Type B pancreatic cell (in vitro differentiated cells): ENCODE measurements at regions not wholly inside any gene's neighbourhood (a gene's known extent, or its start where the extent isn't known, plus 50 kb on each side); places are given as distances from the start of the nearest gene placed in this dataset.

Experiments
- DNase-seq: peaks from one replicate; pipeline ENCODE4 v3.0.0; 2021; ENCODE audit warnings: mixed read lengths; ENCODE audit not compliant: unreplicated experiment; ENCODE audit errors: extremely low spot score
- H3K27ac Mint-ChIP-seq: 2 replicates; pipeline ENCODE4 v1.8.0; 2021; ENCODE audit warnings: mild to moderate bottlenecking, mixed read lengths
- H3K27me3 Mint-ChIP-seq: 2 replicates; pipeline ENCODE4 v1.8.0; 2021; ENCODE audit warnings: mixed read lengths
- H3K36me3 Mint-ChIP-seq: 2 replicates; pipeline ENCODE4 v1.8.0; 2021; ENCODE audit warnings: mixed read lengths
- H3K4me1 Mint-ChIP-seq: one replicate; pipeline ENCODE4 v1.8.0; 2021; ENCODE audit warnings: mixed read lengths; ENCODE audit not compliant: unreplicated experiment
- H3K4me3 Mint-ChIP-seq: 2 replicates; pipeline ENCODE4 v1.8.0; 2021; ENCODE audit warnings: mild to moderate bottlenecking, mixed read lengths
- H3K9me3 Mint-ChIP-seq: 2 replicates; pipeline ENCODE4 v1.8.0; 2021; ENCODE audit warnings: mixed read lengths
- TF ChIP-seq, protein P1 (sequence below): fragments of 200-600 bp; sonication (generic); conservative IDR thresholded peaks from 2 replicates; pipeline ENCODE4 v1.5.0; 2021; ENCODE audit warnings: antibody characterized with exemption, mild to moderate bottlenecking

DNA sequence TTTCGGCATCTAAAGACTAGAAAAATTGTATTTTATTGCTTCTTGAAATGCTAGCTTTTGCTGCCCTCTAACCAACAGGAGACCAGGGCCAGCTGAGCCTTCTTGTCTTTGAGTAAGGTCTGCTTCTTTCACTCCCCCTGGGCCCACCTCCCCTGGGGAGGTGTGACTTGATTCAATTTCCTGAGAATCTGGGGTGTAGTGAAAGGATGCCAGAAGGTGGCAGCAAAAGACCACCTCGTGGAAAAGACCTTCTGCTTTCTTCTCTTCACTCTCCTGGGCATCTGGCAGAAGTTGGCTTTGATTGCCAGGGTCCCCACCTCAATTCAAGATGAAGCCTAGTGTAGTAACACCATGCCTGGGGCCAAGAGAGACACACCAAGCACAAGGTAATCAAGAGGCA is 96.5 kb upstream of the MAOA start:
- Mint-ChIP-seq H3K4me3 (no peak overlapping the region), H3K9me3 (no peaks in the 10 kb centered on the region), H3K4me1 (peaks cover 4% of the 10 kb centered on the region), H3K27me3 (no peaks in the 10 kb centered on the region), H3K27ac (peak overlapping the region; percentile 12), H3K36me3 (no peaks in the 10 kb centered on the region)
- TF ChIP-seq, protein P1, sequence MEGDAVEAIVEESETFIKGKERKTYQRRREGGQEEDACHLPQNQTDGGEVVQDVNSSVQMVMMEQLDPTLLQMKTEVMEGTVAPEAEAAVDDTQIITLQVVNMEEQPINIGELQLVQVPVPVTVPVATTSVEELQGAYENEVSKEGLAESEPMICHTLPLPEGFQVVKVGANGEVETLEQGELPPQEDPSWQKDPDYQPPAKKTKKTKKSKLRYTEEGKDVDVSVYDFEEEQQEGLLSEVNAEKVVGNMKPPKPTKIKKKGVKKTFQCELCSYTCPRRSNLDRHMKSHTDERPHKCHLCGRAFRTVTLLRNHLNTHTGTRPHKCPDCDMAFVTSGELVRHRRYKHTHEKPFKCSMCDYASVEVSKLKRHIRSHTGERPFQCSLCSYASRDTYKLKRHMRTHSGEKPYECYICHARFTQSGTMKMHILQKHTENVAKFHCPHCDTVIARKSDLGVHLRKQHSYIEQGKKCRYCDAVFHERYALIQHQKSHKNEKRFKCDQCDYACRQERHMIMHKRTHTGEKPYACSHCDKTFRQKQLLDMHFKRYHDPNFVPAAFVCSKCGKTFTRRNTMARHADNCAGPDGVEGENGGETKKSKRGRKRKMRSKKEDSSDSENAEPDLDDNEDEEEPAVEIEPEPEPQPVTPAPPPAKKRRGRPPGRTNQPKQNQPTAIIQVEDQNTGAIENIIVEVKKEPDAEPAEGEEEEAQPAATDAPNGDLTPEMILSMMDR: peak; percentile 73
- DNase-seq: no peak

DNA sequence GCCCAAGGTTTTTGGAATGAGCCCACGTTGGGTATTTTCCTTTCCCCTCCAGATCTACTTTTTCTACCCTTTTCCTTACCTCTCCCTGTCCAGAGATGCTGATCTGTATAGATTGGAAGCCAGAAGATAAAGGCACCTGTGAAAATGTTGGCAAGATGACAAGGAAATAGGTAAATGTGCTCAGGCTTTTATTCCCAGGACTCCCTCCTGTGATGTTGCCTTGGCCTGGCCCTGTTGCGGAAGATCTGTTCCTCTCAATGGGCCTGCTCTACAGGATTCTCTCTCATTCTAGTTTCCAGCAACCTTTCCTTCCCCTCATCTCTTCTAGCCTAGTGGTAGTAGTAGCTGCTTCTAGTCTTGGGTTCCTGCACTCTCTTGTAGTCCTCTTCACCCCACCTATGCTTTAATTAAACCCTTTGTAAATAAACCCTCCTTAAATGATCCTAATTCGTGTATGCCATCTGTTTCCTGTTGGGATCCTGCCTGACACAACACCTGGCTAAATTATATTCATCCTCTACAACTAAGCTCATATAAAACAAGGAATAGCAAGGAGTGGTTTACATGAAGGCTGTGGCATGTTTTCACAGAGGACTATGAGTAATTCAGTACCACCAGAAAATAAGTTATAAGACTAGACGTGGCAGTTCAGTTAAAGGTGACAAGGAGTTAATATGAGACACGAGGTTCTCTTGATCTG is 95.7 kb upstream of the MAOA start:
- Mint-ChIP-seq H3K9me3 (no peaks in the 10 kb centered on the region), H3K4me1 (peaks cover 4% of the 10 kb centered on the region), H3K36me3 (no peaks in the 10 kb centered on the region), H3K27me3 (no peaks in the 10 kb centered on the region), H3K4me3 (no peak overlapping the region), H3K27ac (no peak overlapping the region)
- TF ChIP-seq, protein P1: no peak
- DNase-seq: no peak

DNA sequence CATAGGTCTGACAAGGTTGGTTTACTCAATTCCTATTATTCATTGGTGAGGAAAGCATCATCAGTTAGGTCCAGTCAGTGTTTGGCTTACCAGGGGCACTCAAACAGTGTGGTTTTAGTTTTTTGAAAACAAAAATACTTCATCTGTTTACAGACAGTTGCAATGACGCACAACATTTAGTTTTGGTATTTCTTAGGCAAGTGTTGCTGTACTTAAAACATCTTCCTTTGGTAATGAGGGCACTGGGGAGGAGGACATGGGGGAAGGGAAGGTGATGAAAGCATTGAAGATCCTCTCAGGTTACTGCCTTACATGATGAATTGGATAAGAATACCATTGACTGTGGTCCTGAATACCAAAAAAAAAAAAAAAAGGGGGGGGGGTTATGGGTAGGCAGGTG is 93.7 kb upstream of the MAOA start:
- Mint-ChIP-seq H3K4me1 (peaks cover 4% of the 10 kb centered on the region), H3K36me3 (no peaks in the 10 kb centered on the region), H3K4me3 (no peak overlapping the region), H3K27ac (no peak overlapping the region), H3K9me3 (no peaks in the 10 kb centered on the region), H3K27me3 (no peaks in the 10 kb centered on the region)
- DNase-seq: no peak
- TF ChIP-seq, protein P1: no peak

DNA sequence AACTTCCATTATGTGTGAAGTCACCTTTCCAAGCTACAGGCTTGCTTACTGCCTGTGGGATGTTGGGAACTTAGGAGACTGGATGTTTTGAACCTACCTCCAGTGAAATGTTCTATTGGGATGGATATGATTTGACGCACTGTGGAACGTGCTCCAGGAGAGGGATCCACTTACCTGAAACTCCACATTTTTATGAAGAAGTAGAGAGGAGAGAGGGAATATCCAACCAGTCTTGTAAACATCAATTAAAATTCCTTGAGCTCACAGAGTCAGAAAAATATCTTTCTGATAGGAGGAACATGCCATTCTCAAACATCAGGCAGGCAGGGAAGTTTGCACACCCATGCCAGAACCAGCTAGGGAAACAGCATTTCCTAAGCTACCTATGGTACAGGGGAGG is 91.1 kb upstream of the MAOA start:
- no peak overlapping the region for H3K27ac Mint-ChIP-seq

DNA sequence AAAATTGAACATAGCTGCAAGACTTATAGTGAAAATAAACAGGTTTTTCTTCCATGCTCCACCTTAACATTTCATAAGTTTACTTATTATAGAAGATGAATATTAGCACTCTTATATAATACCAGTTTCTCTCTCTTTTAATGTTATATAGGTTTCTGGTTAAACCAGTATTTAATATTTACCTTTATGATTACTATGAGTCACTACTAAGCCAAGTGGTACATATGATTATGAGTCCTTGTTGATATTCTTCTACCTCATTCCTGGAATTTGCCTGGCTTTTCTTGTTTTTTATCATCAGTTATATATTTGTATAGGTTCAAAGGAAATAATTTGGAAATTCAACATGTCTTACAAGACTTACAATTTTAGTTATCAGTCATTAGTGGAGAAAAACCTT is 89.9 kb upstream of the MAOA start:
- Mint-ChIP-seq H3K4me1 (no peaks in the 10 kb centered on the region), H3K4me3 (no peak overlapping the region), H3K27me3 (no peaks in the 10 kb centered on the region), H3K9me3 (no peaks in the 10 kb centered on the region), H3K36me3 (no peaks in the 10 kb centered on the region), H3K27ac (no peak overlapping the region)
- no peak for DNase-seq
- TF ChIP-seq, protein P1: no peak

More for the DNA sequence above, 91.1 kb upstream of the MAOA start:
- peaks cover under 1% of the 10 kb centered on the region for H3K4me1 Mint-ChIP-seq
- no peaks in the 10 kb centered on the region for H3K27me3 Mint-ChIP-seq
- H3K4me3 Mint-ChIP-seq: no peak overlapping the region
- H3K36me3 Mint-ChIP-seq: no peaks in the 10 kb centered on the region
- no peak for DNase-seq
- no peaks in the 10 kb centered on the region for H3K9me3 Mint-ChIP-seq
- TF ChIP-seq, protein P1: no peak
